ENCODE measurements at regions not wholly inside any gene's neighbourhood (a gene's known extent, or its start where the extent isn't known, plus 50 kb on each side); places are given as distances from the start of the nearest gene placed in this dataset.

DNA sequence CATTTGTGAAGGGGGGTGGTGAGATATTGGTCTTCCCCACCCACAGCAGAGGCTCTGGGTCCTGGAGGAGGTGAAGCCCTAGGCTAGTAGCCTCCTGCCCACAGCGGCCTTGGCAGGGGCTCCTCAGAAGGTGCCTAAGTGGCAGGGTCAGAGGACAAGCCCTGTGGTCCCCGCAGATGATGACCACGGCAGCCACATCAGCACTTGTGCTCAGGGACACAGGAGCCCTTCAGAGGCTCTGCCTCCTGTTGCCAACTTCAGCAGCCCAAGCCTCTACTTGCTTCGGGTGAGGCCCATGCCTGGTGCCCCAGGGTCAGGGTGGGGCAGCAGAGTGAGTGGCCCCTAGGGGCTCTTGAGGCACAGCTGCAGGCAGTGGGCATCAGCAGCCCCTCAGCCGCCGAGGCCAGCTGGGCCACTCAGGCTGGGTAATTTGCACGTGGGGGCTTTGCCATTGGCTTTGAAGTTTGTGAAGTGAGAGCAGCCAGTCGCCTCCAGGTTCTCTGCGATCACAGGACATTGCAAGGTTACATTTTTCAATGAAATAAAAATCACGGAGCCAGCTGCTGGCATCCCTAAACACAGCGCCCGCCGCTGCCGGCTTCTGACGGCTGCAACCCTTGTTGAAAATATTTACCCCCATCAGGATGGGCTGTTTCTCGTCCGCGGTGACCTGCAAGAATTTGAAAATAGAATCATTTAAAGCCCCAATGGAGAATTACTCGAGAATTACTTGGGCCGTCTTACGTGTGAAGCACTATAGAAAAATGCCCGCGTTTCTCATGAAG, 108.5 kb downstream of the HMX1 start:
- TF ChIP-seq FOXM1 (IDR thresholded peaks at IDR 0.05; ENCODE audit: borderline replicate concordance) = no peak
- TF ChIP-seq ELF4 (IDR thresholded peaks at IDR 0.05) = no peak
- TF ChIP-seq ZNF384 (IDR thresholded peaks at IDR 0.05) = no peak
- no peak for TF ChIP-seq NFRKB (IDR thresholded peaks at IDR 0.05)
- no peak for TF ChIP-seq LEF1 (IDR thresholded peaks at IDR 0.05; ENCODE audit: borderline replicate concordance)
- TF ChIP-seq FOXK2 (IDR thresholded peaks at IDR 0.05) = no peak
- TF ChIP-seq SP1 (IDR thresholded peaks at IDR 0.05) = no peak
- no peak for TF ChIP-seq BHLHE40 (IDR thresholded peaks at IDR 0.05; ENCODE audit: borderline replicate concordance)
- TF ChIP-seq CTBP1 (IDR thresholded peaks at IDR 0.05; ENCODE audit: borderline replicate concordance) = no peak
- no peak for TF ChIP-seq TARDBP (IDR thresholded peaks at IDR 0.05)
- no peak for DNase-seq (ENCODE audit: extremely low spot score)
- POLR2A ChIA-PET = no interaction called here
- CTCF ChIA-PET = no interaction called here

DNA sequence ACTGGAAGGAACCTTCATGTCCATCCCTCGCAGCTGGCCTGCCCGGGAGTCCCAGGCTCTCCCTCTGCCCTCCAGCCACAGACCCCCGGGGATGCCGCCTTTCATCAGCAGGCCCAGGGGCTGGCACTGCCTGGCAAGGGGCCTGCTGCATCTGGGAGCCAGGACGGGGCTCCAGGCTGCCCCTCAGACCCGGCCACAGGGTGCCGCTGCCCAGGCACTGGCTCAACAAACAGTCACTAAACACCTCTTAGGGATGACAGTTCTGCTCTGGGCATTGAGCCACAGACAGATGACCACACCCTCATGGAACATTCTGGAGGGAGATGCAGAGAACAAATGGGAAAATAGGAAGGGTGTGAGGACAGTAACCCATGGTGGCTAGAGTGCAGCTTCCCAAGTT, 109.3 kb downstream of the HMX1 start:
- no peak for TF ChIP-seq SP1 (IDR thresholded peaks at IDR 0.05)
- no peak for TF ChIP-seq ELF4 (IDR thresholded peaks at IDR 0.05)
- no peak for TF ChIP-seq SUZ12 (IDR thresholded peaks at IDR 0.05)
- TF ChIP-seq FOXM1 (IDR thresholded peaks at IDR 0.05; ENCODE audit: borderline replicate concordance) = no peak
- no peak for TF ChIP-seq CTBP1 (IDR thresholded peaks at IDR 0.05; ENCODE audit: borderline replicate concordance)
- TF ChIP-seq ZNF384 (IDR thresholded peaks at IDR 0.05) = no peak
- no peak for TF ChIP-seq BHLHE40 (IDR thresholded peaks at IDR 0.05; ENCODE audit: borderline replicate concordance)
- TF ChIP-seq ARNT (IDR thresholded peaks at IDR 0.05) = no peak
- TF ChIP-seq FOXA1 (IDR thresholded peaks at IDR 0.05) = no peak
- no peak for TF ChIP-seq TARDBP (IDR thresholded peaks at IDR 0.05)
- no peak for TF ChIP-seq FOXK2 (IDR thresholded peaks at IDR 0.05)
- no peak for TF ChIP-seq HDGF (IDR thresholded peaks at IDR 0.05; ENCODE audit: borderline replicate concordance)
- TF ChIP-seq, protein P1, sequence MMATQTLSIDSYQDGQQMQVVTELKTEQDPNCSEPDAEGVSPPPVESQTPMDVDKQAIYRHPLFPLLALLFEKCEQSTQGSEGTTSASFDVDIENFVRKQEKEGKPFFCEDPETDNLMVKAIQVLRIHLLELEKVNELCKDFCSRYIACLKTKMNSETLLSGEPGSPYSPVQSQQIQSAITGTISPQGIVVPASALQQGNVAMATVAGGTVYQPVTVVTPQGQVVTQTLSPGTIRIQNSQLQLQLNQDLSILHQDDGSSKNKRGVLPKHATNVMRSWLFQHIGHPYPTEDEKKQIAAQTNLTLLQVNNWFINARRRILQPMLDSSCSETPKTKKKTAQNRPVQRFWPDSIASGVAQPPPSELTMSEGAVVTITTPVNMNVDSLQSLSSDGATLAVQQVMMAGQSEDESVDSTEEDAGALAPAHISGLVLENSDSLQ (IDR thresholded peaks at IDR 0.05) = no peak
- CTCF ChIA-PET = no interaction called here
- POLR2A ChIA-PET = no interaction called here
- DNase-seq (ENCODE audit: extremely low spot score) = no peak

DNA sequence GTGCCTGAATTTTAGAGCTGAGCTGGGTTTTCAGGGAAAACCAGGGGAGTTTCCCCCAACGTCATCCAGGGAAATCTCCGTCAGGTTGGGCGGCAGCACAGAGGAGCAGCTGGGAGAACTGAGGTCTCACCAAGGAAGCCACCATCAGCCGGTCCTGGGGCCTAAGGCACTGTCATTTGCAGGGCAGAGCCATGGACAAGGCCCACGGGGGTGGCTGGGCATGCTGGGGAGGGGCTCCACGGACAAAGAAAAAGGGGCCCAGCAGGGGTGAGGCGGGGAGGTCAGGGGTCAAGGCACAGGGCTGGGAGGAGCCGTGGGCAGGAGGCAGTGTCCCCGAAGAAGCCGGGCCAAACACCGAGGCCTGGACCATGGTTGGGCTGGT, 109.8 kb downstream of the HMX1 start:
- DNase-seq (ENCODE audit: extremely low spot score) = no peak
- no peak for TF ChIP-seq TARDBP (IDR thresholded peaks at IDR 0.05)
- no peak for TF ChIP-seq L3MBTL2 (conservative IDR thresholded peaks at IDR 0.05)
- no peak for TF ChIP-seq BHLHE40 (IDR thresholded peaks at IDR 0.05; ENCODE audit: borderline replicate concordance)
- TF ChIP-seq SP1 (IDR thresholded peaks at IDR 0.05) = no peak
- no peak for TF ChIP-seq ZNF384 (IDR thresholded peaks at IDR 0.05)
- TF ChIP-seq CTBP1 (IDR thresholded peaks at IDR 0.05; ENCODE audit: borderline replicate concordance) = no peak
- TF ChIP-seq FOXA1 (IDR thresholded peaks at IDR 0.05) = no peak
- ChIA-PET CTCF (no interaction called here), POLR2A (no interaction called here)

DNA sequence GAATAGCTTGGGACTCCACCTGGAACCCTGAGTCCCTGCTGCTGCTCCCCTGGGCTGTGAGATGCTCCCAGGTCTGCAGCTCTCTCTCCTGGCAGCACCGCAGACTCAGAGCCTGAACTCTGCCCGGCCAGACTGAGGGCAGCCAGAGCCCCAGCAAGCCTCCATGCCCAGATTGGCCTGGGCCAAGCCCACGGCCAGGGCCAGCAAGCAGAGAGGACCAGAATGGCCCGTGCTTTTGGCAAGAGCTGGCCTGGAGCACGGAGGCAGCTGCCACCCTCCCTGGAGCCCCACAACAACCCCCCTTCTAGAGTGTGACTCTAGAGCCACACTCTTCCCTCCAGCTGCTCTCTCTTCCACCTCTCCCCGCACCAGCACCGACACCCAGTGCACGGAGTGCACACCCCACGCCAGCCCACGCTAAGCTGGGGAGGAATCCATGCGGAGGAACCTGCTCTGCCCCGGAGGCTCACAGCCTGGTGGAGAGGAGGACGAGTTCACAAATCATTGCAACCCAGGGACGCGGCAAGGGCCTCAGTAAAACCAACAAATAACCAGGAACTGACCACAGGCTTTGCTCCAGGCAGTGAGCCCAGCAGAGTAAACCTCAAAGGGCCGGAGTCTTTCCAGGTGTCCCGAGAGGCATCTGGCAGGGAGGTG, 110.3 kb downstream of the HMX1 start:
- POLR2A ChIA-PET = no interaction called here
- CTCF ChIA-PET = no interaction called here

DNA sequence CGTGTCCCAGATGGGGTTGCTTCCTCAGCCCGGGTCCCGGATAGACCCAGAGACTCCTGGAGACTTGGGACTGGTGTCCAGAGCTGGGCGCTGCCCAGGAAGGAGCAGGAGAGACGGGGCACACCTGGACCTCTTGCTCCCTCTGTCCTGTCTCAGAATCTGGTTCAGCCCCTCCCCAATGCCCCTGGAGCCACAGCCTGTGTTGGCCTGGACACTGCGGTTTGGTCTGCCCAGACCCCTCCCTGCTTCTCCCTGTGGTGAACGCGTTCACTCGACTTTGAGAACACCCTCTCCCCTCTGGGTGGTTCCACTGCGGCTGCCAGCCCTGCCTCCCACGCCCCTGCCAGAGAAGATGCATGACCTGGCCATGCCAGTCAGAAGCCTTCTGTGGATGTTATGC, 111.1 kb downstream of the HMX1 start:
- TF ChIP-seq ZNF384 (IDR thresholded peaks at IDR 0.05) (no peak), SP1 (IDR thresholded peaks at IDR 0.05) (no peak), FOXA1 (IDR thresholded peaks at IDR 0.05) (no peak)
- ChIA-PET POLR2A (no interaction called here), CTCF (no interaction called here)
- no peak for DNase-seq (ENCODE audit: extremely low spot score)

More for the DNA sequence above, 110.3 kb downstream of the HMX1 start:
- TF ChIP-seq LEF1 (IDR thresholded peaks at IDR 0.05; ENCODE audit: borderline replicate concordance) = no peak
- no peak for TF ChIP-seq NFRKB (IDR thresholded peaks at IDR 0.05)
- no peak for TF ChIP-seq FOXA1 (IDR thresholded peaks at IDR 0.05)
- TF ChIP-seq BHLHE40 (IDR thresholded peaks at IDR 0.05; ENCODE audit: borderline replicate concordance) = no peak
- no peak for TF ChIP-seq HDGF (IDR thresholded peaks at IDR 0.05; ENCODE audit: borderline replicate concordance)
- TF ChIP-seq FOXM1 (IDR thresholded peaks at IDR 0.05; ENCODE audit: borderline replicate concordance) = no peak
- no peak for TF ChIP-seq SP1 (IDR thresholded peaks at IDR 0.05)
- TF ChIP-seq, protein P1 (IDR thresholded peaks at IDR 0.05) = no peak
- no peak for TF ChIP-seq ARNT (IDR thresholded peaks at IDR 0.05)
- TF ChIP-seq ELF4 (IDR thresholded peaks at IDR 0.05) = no peak
- no peak for TF ChIP-seq CTBP1 (IDR thresholded peaks at IDR 0.05; ENCODE audit: borderline replicate concordance)
- no peak for TF ChIP-seq ZNF384 (IDR thresholded peaks at IDR 0.05)
- TF ChIP-seq TARDBP (IDR thresholded peaks at IDR 0.05) = no peak
- no peak for TF ChIP-seq SUZ12 (IDR thresholded peaks at IDR 0.05)
- DNase-seq (ENCODE audit: extremely low spot score) = no peak

DNA sequence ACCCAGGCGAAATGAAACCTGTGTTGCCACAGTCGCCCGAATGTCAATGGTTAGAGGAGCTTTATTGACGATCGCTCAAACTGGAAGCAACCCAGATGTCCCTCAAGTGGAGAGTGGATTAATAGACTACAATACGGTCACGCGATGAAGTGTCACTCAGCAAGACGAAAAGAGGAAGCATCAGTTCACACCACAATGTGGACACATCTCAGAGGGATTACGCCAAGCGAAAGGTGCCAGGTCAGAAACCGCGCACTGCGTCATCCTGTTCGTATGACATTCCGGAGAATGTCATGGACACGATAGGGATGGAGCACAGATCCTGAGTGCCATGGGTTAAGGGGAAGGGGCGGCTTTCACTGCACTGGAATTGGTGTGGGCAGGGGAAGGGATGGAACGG, 111.7 kb downstream of the HMX1 start:
- TF ChIP-seq NFRKB (IDR thresholded peaks at IDR 0.05) (no peak), SP1 (IDR thresholded peaks at IDR 0.05) (no peak), LEF1 (IDR thresholded peaks at IDR 0.05; ENCODE audit: borderline replicate concordance) (no peak), TARDBP (IDR thresholded peaks at IDR 0.05) (no peak), ARNT (IDR thresholded peaks at IDR 0.05) (no peak)
- TF ChIP-seq, protein P1 (IDR thresholded peaks at IDR 0.05) = no peak
- CTCF ChIA-PET = no interaction called here
- POLR2A ChIA-PET = no interaction called here
- no peak for DNase-seq (ENCODE audit: extremely low spot score)
